ENCODE measurements at regions not wholly inside any gene's neighbourhood (a gene's known extent, or its start where the extent isn't known, plus 50 kb on each side); places are given as distances from the start of the nearest gene placed in this dataset.

- Histone ChIP-seq H3K4me1 (ENCODE audit: low read depth, poor library complexity, severe bottlenecking) (no peaks in the 10 kb centered on the region), H2AFZ (ENCODE audit: low read depth) (no peak overlapping the region), H3K4me2 (no peak overlapping the region), H3K36me3 (ENCODE audit: insufficient read depth) (no peaks in the 10 kb centered on the region), H3K9ac (no peak overlapping the region), H4K20me1 (ENCODE audit: insufficient read depth) (no peaks in the 10 kb centered on the region), H3K27ac (no peak overlapping the region), H3K4me3 (IDR thresholded peaks at IDR 0.05; ENCODE audit: insufficient read depth, low read depth, low read length) (no peak overlapping the region), H3K79me2 (ENCODE audit: insufficient read depth, low read depth) (no peaks in the 10 kb centered on the region), H3K27me3 (ENCODE audit: insufficient read depth, low read depth) (no peaks in the 10 kb centered on the region)
- TF ChIP-seq CTCF (conservative IDR thresholded peaks at IDR 0.05; ENCODE audit: low read depth, low read length): no peak
Observed at GRCh38 chr5:8869932-8870331, 675.9 kb downstream of the SEMA5A start.

DNA sequence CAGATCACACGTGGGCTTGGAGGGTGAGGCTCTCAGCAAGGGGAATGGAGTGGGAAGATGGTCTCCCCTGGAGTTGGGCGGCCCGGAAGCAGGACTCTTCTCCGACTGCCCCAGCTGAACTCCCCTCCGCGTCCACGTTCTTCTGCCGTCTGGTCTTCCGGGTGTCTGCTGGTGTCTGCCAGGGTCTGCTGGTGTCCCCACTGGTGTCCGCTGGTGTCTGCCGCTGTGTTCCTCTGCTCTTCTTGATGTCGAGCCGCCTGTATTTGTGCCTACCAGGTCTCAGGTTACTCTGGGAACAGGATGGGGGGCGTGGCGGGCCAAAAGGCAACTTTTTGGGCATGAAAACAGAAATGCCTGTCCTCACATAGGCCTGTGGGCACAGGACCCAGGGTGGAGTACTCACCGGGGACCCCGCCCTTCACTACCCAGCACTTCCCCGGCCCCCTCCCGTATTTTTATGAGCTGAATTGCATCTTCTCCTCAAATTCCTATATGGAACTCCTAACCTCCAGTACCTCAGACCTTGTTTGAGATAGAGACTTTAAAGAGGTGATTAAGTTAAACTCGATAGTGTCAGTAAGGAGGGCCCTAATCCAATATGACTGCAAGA is 675.4 kb downstream of the SEMA5A start:
- no peaks in the 10 kb centered on the region for H4K20me1 ChIP-seq (ENCODE audit: insufficient read depth)
- H3K4me3 ChIP-seq (IDR thresholded peaks at IDR 0.05; ENCODE audit: insufficient read depth, low read depth, low read length): no peak overlapping the region
- H3K4me2 ChIP-seq: no peak overlapping the region
- TF ChIP-seq CTCF (conservative IDR thresholded peaks at IDR 0.05; ENCODE audit: low read depth, low read length): no peak
- no peaks in the 10 kb centered on the region for H3K27me3 ChIP-seq (ENCODE audit: insufficient read depth, low read depth)
- H3K36me3 ChIP-seq (ENCODE audit: insufficient read depth): no peaks in the 10 kb centered on the region
- H3K9ac ChIP-seq: no peak overlapping the region
- no peak overlapping the region for H2AFZ ChIP-seq (ENCODE audit: low read depth)
- H3K4me1 ChIP-seq (ENCODE audit: low read depth, poor library complexity, severe bottlenecking): no peaks in the 10 kb centered on the region
- H3K79me2 ChIP-seq (ENCODE audit: insufficient read depth, low read depth): no peaks in the 10 kb centered on the region
- H3K27ac ChIP-seq: no peak overlapping the region

DNA sequence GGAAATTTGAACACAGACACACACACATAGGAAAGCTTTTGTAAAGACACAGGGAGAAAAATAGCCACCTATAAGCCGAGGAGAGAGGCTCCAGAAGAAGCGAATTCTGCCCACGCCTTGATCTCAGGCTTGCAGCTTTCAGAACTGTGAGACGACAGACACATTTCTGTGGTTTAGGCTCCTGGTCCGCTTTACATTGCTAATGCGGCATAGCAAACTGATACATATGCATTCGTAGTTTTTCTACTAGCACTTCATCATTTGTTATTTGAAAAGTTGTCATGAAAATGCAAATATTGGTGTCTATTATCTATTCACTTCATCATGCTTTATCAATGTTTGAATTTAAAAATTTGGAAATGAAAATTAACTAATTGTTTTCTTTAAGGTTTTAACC is 674.9 kb downstream of the SEMA5A start:
- no peak for TF ChIP-seq CTCF (conservative IDR thresholded peaks at IDR 0.05; ENCODE audit: low read depth, low read length)
- Histone ChIP-seq H3K79me2 (ENCODE audit: insufficient read depth, low read depth) (no peaks in the 10 kb centered on the region), H3K4me3 (IDR thresholded peaks at IDR 0.05; ENCODE audit: insufficient read depth, low read depth, low read length) (no peak overlapping the region), H3K27me3 (ENCODE audit: insufficient read depth, low read depth) (no peaks in the 10 kb centered on the region), H2AFZ (ENCODE audit: low read depth) (no peak overlapping the region), H4K20me1 (ENCODE audit: insufficient read depth) (no peaks in the 10 kb centered on the region), H3K36me3 (ENCODE audit: insufficient read depth) (no peaks in the 10 kb centered on the region), H3K9ac (no peak overlapping the region), H3K4me2 (no peak overlapping the region), H3K27ac (no peak overlapping the region), H3K4me1 (ENCODE audit: low read depth, poor library complexity, severe bottlenecking) (no peaks in the 10 kb centered on the region)

GRCh38 chr5:8871446-8871845 is 674.4 kb downstream of the SEMA5A start:
- no peak overlapping the region for H2AFZ ChIP-seq (ENCODE audit: low read depth)
- H3K9ac ChIP-seq: no peak overlapping the region
- H3K4me1 ChIP-seq (ENCODE audit: low read depth, poor library complexity, severe bottlenecking): no peaks in the 10 kb centered on the region
- no peak for TF ChIP-seq CTCF (conservative IDR thresholded peaks at IDR 0.05; ENCODE audit: low read depth, low read length)
- no peaks in the 10 kb centered on the region for H3K36me3 ChIP-seq (ENCODE audit: insufficient read depth)
- no peak overlapping the region for H3K4me3 ChIP-seq (IDR thresholded peaks at IDR 0.05; ENCODE audit: insufficient read depth, low read depth, low read length)
- no peak overlapping the region for H3K4me2 ChIP-seq
- no peak overlapping the region for H3K27ac ChIP-seq
- H3K79me2 ChIP-seq (ENCODE audit: insufficient read depth, low read depth): no peaks in the 10 kb centered on the region
- H4K20me1 ChIP-seq (ENCODE audit: insufficient read depth): no peaks in the 10 kb centered on the region
- no peaks in the 10 kb centered on the region for H3K27me3 ChIP-seq (ENCODE audit: insufficient read depth, low read depth)

All from KMS-11 (cell line).